Colon (tissue), 2 donors: ENCODE measurements at regions not wholly inside any gene's neighbourhood (a gene's known extent, or its start where the extent isn't known, plus 50 kb on each side); places are given as distances from the start of the nearest gene placed in this dataset.

Experiments
- FAIRE-seq: peaks from 2 replicates; lab custom pipeline; 2012; peaks lifted over from hg19 to GRCh38; lab: Jason Lieb, UNC
- donor health status: control.
- donor health status: control.

- no peak for FAIRE-seq
Measured at GRCh38 chr7:115707258-115708012, 323.1 kb downstream of the TFEC start.

GRCh38 chr7:115704884-115705283 is 325.7 kb downstream of the TFEC start:
- FAIRE-seq, result no peak

GRCh38 chr7:115701141-115701540 is 329.4 kb downstream of the TFEC start:
- no peak for FAIRE-seq

GRCh38 chr7:115694424-115694823 is 336.1 kb downstream of the TFEC start:
- FAIRE-seq, result no peak

GRCh38 chr7:115693779-115694178 is 336.8 kb downstream of the TFEC start:
- no peak for FAIRE-seq

GRCh38 chr7:115689941-115690340 is 340.6 kb downstream of the TFEC start:
- no peak for FAIRE-seq

GRCh38 chr7:115683093-115683492 is 347.5 kb downstream of the TFEC start:
- FAIRE-seq, result no peak

- no peak for FAIRE-seq
Measured at GRCh38 chr7:115682507-115682906, 348.1 kb downstream of the TFEC start.

GRCh38 chr7:115680921-115681320 is 349.6 kb downstream of the TFEC start:
- FAIRE-seq, result no peak

GRCh38 chr7:115679976-115680375 is 350.6 kb downstream of the TFEC start:
- no peak for FAIRE-seq

- no peak for FAIRE-seq
Measured at GRCh38 chr7:115679423-115679822, 351.1 kb downstream of the TFEC start.

- no peak for FAIRE-seq
Measured at GRCh38 chr7:115678086-115678982, 352.2 kb downstream of the TFEC start.

- no peak for FAIRE-seq
Measured at GRCh38 chr7:115676707-115677106, 353.9 kb downstream of the TFEC start.

- FAIRE-seq, result no peak
Measured at GRCh38 chr7:115676080-115676479, 354.5 kb downstream of the TFEC start.

- FAIRE-seq, result no peak
Measured at GRCh38 chr7:115674467-115675024, 356.0 kb downstream of the TFEC start.

GRCh38 chr7:115672024-115672423 is 358.5 kb downstream of the TFEC start:
- FAIRE-seq, result no peak

- no peak for FAIRE-seq
Measured at GRCh38 chr7:115662676-115663075, 367.9 kb downstream of the TFEC start.

GRCh38 chr7:115662120-115662519 is 368.4 kb downstream of the TFEC start:
- FAIRE-seq, result no peak

- FAIRE-seq, result no peak
Measured at GRCh38 chr7:115658223-115658622, 372.3 kb downstream of the TFEC start.

GRCh38 chr7:115654384-115655214 is 376.0 kb downstream of the TFEC start:
- FAIRE-seq, result no peak

GRCh38 chr7:115649429-115649828 is 381.1 kb downstream of the TFEC start:
- no peak for FAIRE-seq

- FAIRE-seq, result no peak
Measured at GRCh38 chr7:115647712-115648111, 382.9 kb downstream of the TFEC start.
